CD14-positive monocyte (primary cell): ENCODE measurements at regions not wholly inside any gene's neighbourhood (a gene's known extent, or its start where the extent isn't known, plus 50 kb on each side); places are given as distances from the start of the nearest gene placed in this dataset.

ENCODE experiments used
- DNase-seq, 3 donors: peaks; one replicate each; pipeline ENCODE4 v3.0.0-alpha.2; 2011 to 2022
- H2AFZ ChIP-seq: 2 replicates; pipeline ENCODE4 v1.6.0; 2012; ENCODE audit warnings: mild to moderate bottlenecking, low read depth, low read length, inconsistent platforms; ENCODE audit not compliant: insufficient read depth, poor library complexity, severe bottlenecking
- H3K27ac ChIP-seq, 2 donors: 1 replicate in 1 of 2; 2 replicates in 1 of 2; pipeline ENCODE4 v1.5.1; 2012 to 2013; ENCODE audit warnings: low read length in 2 of 2, control low read depth in 1 of 2, inconsistent platforms in 1 of 2, low read depth in 1 of 2, mild to moderate bottlenecking in 1 of 2
- H3K27me3 ChIP-seq, 2 donors: one replicate each; pipeline versions ENCODE4 v1.6.0 to v1.6.1; 2011 to 2013; ENCODE audit warnings: low read length in 2 of 2; ENCODE audit not compliant: control insufficient read depth in 2 of 2, insufficient read depth in 2 of 2
- H3K36me3 ChIP-seq, 2 donors: replicated peaks in 1 of 2; 1 replicate in 1 of 2; 2 replicates in 1 of 2; pipeline versions ENCODE4 v1.5.1 to v1.6.1; 2012 to 2013; ENCODE audit warnings: low read length in 2 of 2, control low read depth in 1 of 2, inconsistent platforms in 1 of 2, mild to moderate bottlenecking in 1 of 2; ENCODE audit not compliant: insufficient read depth in 2 of 2, control insufficient read depth in 1 of 2
- H3K4me1 ChIP-seq, 2 donors: 1 replicate in 1 of 2; 2 replicates in 1 of 2; pipeline versions ENCODE4 v1.5.1 to v1.6.1; 2012 to 2013; ENCODE audit warnings: low read length in 2 of 2, control low read depth in 1 of 2, inconsistent platforms in 1 of 2, mild to moderate bottlenecking in 1 of 2, moderate library complexity in 1 of 2; ENCODE audit not compliant: insufficient read depth in 2 of 2, control insufficient read depth in 1 of 2
- H3K4me2 ChIP-seq: replicated peaks from 2 replicates; pipeline ENCODE3; 2012; ENCODE audit warnings: low read length, moderate library complexity, mild to moderate bottlenecking; ENCODE audit not compliant: poor library complexity, severe bottlenecking; ENCODE audit errors: extremely low read depth
- H3K4me3 ChIP-seq, 3 experiments: fragments of 200-600 bp in 1 of 3; sonication (generic) in 1 of 3; replicated peaks in 1 of 3; 1 replicate in 2 of 3; 2 replicates in 1 of 3; pipeline ENCODE4 v1.5.1; 2011 to 2013; ENCODE audit warnings: low read length in 3 of 3, mild to moderate bottlenecking in 3 of 3, control low read depth in 2 of 3, low read depth in 2 of 3, inconsistent platforms in 1 of 3, moderate library complexity in 1 of 3
- H3K79me2 ChIP-seq: 2 replicates; pipeline ENCODE4 v1.6.0; 2012; ENCODE audit warnings: mild to moderate bottlenecking, control low read depth, inconsistent platforms, low read length, moderate library complexity; ENCODE audit not compliant: insufficient read depth
- H3K9ac ChIP-seq: 2 replicates; pipeline ENCODE4 v1.6.0; 2017; ENCODE audit warnings: low read length, mild to moderate bottlenecking; ENCODE audit not compliant: insufficient read depth, poor library complexity, severe bottlenecking
- H3K9me3 ChIP-seq, 2 donors: replicated peaks in 1 of 2; 1 replicate in 1 of 2; 2 replicates in 1 of 2; pipeline versions ENCODE4 v1.5.1 to v1.6.1; 2012 to 2013; ENCODE audit warnings: low read length in 2 of 2, control low read depth in 1 of 2; ENCODE audit not compliant: control insufficient read depth in 1 of 2, insufficient read depth in 1 of 2
- H4K20me1 ChIP-seq: 2 replicates; pipeline ENCODE4 v1.6.0; 2012; ENCODE audit warnings: mild to moderate bottlenecking, low read length, control low read depth, moderate library complexity; ENCODE audit not compliant: insufficient read depth
- H3K27ac Mint-ChIP-seq, 7 donors: one replicate each; pipeline ENCODE4 v1.8.0; 2020; ENCODE audit warnings: mild to moderate bottlenecking in 7 of 7, mixed read lengths in 7 of 7, moderate library complexity in 6 of 7, inconsistent platforms in 2 of 7
- H3K27me3 Mint-ChIP-seq, 3 donors: one replicate each; pipeline ENCODE4 v1.8.0; 2021 to 2022; ENCODE audit warnings: low read depth in 3 of 3, mild to moderate bottlenecking in 3 of 3, mixed read lengths in 3 of 3, moderate library complexity in 3 of 3, inconsistent platforms in 1 of 3
- H3K36me3 Mint-ChIP-seq, 2 donors: one replicate each; pipeline ENCODE4 v1.8.0; 2020; ENCODE audit warnings: mixed read lengths in 2 of 2, inconsistent platforms in 1 of 2, mild to moderate bottlenecking in 1 of 2
- H3K4me1 Mint-ChIP-seq: one replicate; pipeline ENCODE4 v1.8.0; 2020; ENCODE audit warnings: mild to moderate bottlenecking, mixed read lengths
- H3K4me3 Mint-ChIP-seq, 2 donors: one replicate each; pipeline ENCODE4 v1.8.0; 2020; ENCODE audit warnings: mild to moderate bottlenecking in 2 of 2, mixed read lengths in 2 of 2, moderate library complexity in 1 of 2
- H3K9me3 Mint-ChIP-seq, 7 donors: one replicate each; pipeline ENCODE4 v1.8.0; 2020 to 2022; ENCODE audit warnings: mixed read lengths in 7 of 7, mild to moderate bottlenecking in 6 of 7, moderate library complexity in 6 of 7, inconsistent platforms in 2 of 7
- WGBS: methylation state at CpG from one replicate; pipeline ENCODE4 v1.1.5; 2013; ENCODE audit warnings: missing lambda C conversion rate; ENCODE audit not compliant: insufficient coverage; 5-methylcytosine and 5-hydroxymethylcytosine counted together
- intact Hi-C, 2 donors: fragments of 100-400 bp; cut with micrococcal nuclease; formaldehyde crosslinking; loops; one replicate each; pipeline versions ENCODE4 v1.15.0 to v1.15.1; 2023
- TF ChIP-seq, protein P1 (sequence below): fragments of 200-600 bp; IDR thresholded peaks from one replicate; pipeline ENCODE4 v1.8.0; 2022; ENCODE audit warnings: antibody characterized with exemption, mild to moderate bottlenecking

GRCh38 chr7:3187444-3188040 is 113.5 kb upstream of the SDK1 start:
- WGBS = 91% methylated on average over 11 of the region's 18 CpGs
- Mint-ChIP-seq H3K27ac (peak overlapping the region in 1 of 7 donors; percentile 4), H3K9me3 (peaks cover 0 to 5% (median 2%) of the 10 kb centered on the region in 7 donors), H3K36me3 (no peaks in the 10 kb centered on the region), H3K4me1 (peaks cover 3% of the 10 kb centered on the region), H3K4me3 (no peak overlapping the region), H3K27me3 (peaks cover 4 to 7% (median 5%) of the 10 kb centered on the region in 3 donors)
- Histone ChIP-seq H3K9me3 (peaks cover 3 to 5% of the 10 kb centered on the region in 2 donors), H3K27ac (no peak overlapping the region), H4K20me1 (no peaks in the 10 kb centered on the region), H3K4me3 (no peak overlapping the region), H3K36me3 (no peaks in the 10 kb centered on the region), H2AFZ (no peak overlapping the region), H3K9ac (no peak overlapping the region), H3K79me2 (no peaks in the 10 kb centered on the region), H3K4me2 (no peak overlapping the region), H3K4me1 (no peaks in the 10 kb centered on the region), H3K27me3 (no peaks in the 10 kb centered on the region)
- intact Hi-C loops = no loop called here
- DNase-seq = no peak
- TF ChIP-seq, protein P1, sequence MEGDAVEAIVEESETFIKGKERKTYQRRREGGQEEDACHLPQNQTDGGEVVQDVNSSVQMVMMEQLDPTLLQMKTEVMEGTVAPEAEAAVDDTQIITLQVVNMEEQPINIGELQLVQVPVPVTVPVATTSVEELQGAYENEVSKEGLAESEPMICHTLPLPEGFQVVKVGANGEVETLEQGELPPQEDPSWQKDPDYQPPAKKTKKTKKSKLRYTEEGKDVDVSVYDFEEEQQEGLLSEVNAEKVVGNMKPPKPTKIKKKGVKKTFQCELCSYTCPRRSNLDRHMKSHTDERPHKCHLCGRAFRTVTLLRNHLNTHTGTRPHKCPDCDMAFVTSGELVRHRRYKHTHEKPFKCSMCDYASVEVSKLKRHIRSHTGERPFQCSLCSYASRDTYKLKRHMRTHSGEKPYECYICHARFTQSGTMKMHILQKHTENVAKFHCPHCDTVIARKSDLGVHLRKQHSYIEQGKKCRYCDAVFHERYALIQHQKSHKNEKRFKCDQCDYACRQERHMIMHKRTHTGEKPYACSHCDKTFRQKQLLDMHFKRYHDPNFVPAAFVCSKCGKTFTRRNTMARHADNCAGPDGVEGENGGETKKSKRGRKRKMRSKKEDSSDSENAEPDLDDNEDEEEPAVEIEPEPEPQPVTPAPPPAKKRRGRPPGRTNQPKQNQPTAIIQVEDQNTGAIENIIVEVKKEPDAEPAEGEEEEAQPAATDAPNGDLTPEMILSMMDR = no peak

DNA sequence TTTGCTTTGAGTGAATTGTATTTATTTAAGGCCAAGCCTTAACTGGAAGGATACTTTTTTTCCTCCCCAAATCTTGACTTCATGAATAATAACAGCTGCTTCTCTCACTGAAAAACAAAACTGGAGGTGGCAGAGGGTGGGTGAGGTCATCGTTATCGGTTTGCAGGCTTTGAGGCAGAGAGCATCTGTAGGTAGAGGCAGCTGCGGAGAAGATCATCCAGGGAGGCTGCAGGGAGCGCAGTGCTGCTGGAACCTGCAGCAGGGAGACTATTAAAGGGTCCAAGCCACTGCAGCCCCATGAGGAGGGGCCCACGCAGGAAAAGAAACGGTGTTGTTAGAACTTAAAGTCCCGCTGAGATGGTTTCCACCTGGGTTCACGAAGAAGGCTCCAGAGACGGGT is 112.1 kb upstream of the SDK1 start:
- H3K9me3 ChIP-seq = no peaks in the 10 kb centered on the region
- no peak overlapping the region for H3K4me2 ChIP-seq
- Mint-ChIP-seq H3K4me3 (no peak overlapping the region), H3K9me3 (peaks cover 0 to 11% (median 2%) of the 10 kb centered on the region in 7 donors), H3K4me1 (peaks cover 3% of the 10 kb centered on the region), H3K27me3 (peaks cover 4 to 7% (median 5%) of the 10 kb centered on the region in 3 donors), H3K27ac (no peak overlapping the region), H3K36me3 (no peaks in the 10 kb centered on the region)
- H3K9ac ChIP-seq = no peak overlapping the region
- DNase-seq = no peak
- no peaks in the 10 kb centered on the region for H3K27me3 ChIP-seq
- H2AFZ ChIP-seq = no peak overlapping the region
- no peaks in the 10 kb centered on the region for H3K36me3 ChIP-seq
- TF ChIP-seq, protein P1 = no peak
- no peak overlapping the region for H3K27ac ChIP-seq
- no peak overlapping the region for H3K4me3 ChIP-seq
- H4K20me1 ChIP-seq = no peaks in the 10 kb centered on the region
- over 99% methylated on average over 9 of the region's 9 CpGs for WGBS
- intact Hi-C loops = no loop called here
- no peaks in the 10 kb centered on the region for H3K79me2 ChIP-seq
- H3K4me1 ChIP-seq = no peaks in the 10 kb centered on the region
